H9 (cell line): ENCODE measurements at regions not wholly inside any gene's neighbourhood (a gene's known extent, or its start where the extent isn't known, plus 50 kb on each side); places are given as distances from the start of the nearest gene placed in this dataset.
"Not testable (repeated sequence)": the region's sequence is repeated elsewhere in the genome, so short reads cannot be mapped to it uniquely, and the experiment has no call there.

Experiments used
- DNase-seq: peaks from one replicate; pipeline ENCODE4 v3.0.0-alpha.2; 2017
- H2AFZ ChIP-seq: one replicate; pipeline ENCODE4 v1.6.1; 2013; ENCODE audit warnings: mild to moderate bottlenecking, low read length, control low read depth, moderate library complexity
- H2AK5ac ChIP-seq: 2 replicates; pipeline ENCODE4 v1.6.1; 2013; ENCODE audit warnings: low read length, control low read depth, mixed read lengths; ENCODE audit not compliant: insufficient read length
- H2BK120ac ChIP-seq: one replicate; pipeline ENCODE4 v1.6.1; 2013; ENCODE audit warnings: low read depth, mild to moderate bottlenecking, low read length, control low read depth, inconsistent platforms; ENCODE audit not compliant: poor library complexity, severe bottlenecking
- H2BK12ac ChIP-seq: 2 replicates; pipeline ENCODE4 v1.6.1; 2013; ENCODE audit warnings: low read length, control low read depth, mixed read lengths, low read depth; ENCODE audit not compliant: insufficient read length
- H2BK15ac ChIP-seq: 2 replicates; pipeline ENCODE4 v1.6.1; 2013; ENCODE audit warnings: low read depth, low read length, control low read depth
- H2BK20ac ChIP-seq: one replicate; pipeline ENCODE4 v1.6.1; 2013; ENCODE audit warnings: low read depth, mild to moderate bottlenecking, low read length, control low read depth, inconsistent platforms; ENCODE audit not compliant: poor library complexity, severe bottlenecking
- H2BK5ac ChIP-seq: 2 replicates; pipeline ENCODE4 v1.6.1; 2013; ENCODE audit warnings: low read length, control low read depth, mixed read lengths; ENCODE audit not compliant: insufficient read length
- H3K14ac ChIP-seq: 2 replicates; pipeline ENCODE4 v1.6.1; 2013; ENCODE audit warnings: low read length, control low read depth; ENCODE audit not compliant: insufficient read depth
- H3K18ac ChIP-seq: 2 replicates; pipeline ENCODE4 v1.6.1; 2013; ENCODE audit warnings: low read depth, mild to moderate bottlenecking, mixed read lengths, low read length, control low read depth; ENCODE audit not compliant: insufficient read length
- H3K23ac ChIP-seq: 2 replicates; pipeline ENCODE4 v1.6.1; 2013; ENCODE audit warnings: low read length, control low read depth, mixed read lengths, low read depth; ENCODE audit not compliant: insufficient read length
- H3K23me2 ChIP-seq: 2 replicates; pipeline ENCODE4 v1.6.1; 2013; ENCODE audit warnings: low read depth, mild to moderate bottlenecking, mixed read lengths, low read length, control low read depth; ENCODE audit not compliant: insufficient read length, poor library complexity, severe bottlenecking
- H3K27ac ChIP-seq: 2 replicates; pipeline ENCODE4 v1.5.1; 2013; ENCODE audit warnings: low read length, control low read depth, mixed read lengths, low read depth; ENCODE audit not compliant: insufficient read length
- H3K27me3 ChIP-seq: 2 replicates; pipeline ENCODE4 v1.6.1; 2013; ENCODE audit warnings: low read length, control low read depth, inconsistent platforms; ENCODE audit not compliant: insufficient read depth
- H3K4ac ChIP-seq: 2 replicates; pipeline ENCODE4 v1.6.1; 2013; ENCODE audit warnings: low read depth, mild to moderate bottlenecking, control low read depth, inconsistent platforms, low read length, moderate library complexity
- H3K4me1 ChIP-seq: 2 replicates; pipeline ENCODE4 v1.6.1; 2013; ENCODE audit warnings: low read length, control low read depth, inconsistent platforms; ENCODE audit not compliant: insufficient read depth
- H3K4me2 ChIP-seq: 2 replicates; pipeline ENCODE4 v1.6.1; 2013; ENCODE audit warnings: low read length, control low read depth, mixed read lengths; ENCODE audit not compliant: insufficient read length, insufficient read depth
- H3K56ac ChIP-seq: 2 replicates; pipeline ENCODE4 v1.6.1; 2013; ENCODE audit warnings: low read depth, mild to moderate bottlenecking, mixed read lengths, low read length, control low read depth; ENCODE audit not compliant: insufficient read length
- H3K79me1 ChIP-seq: 2 replicates; pipeline ENCODE4 v1.6.1; 2013; ENCODE audit warnings: low read depth, mild to moderate bottlenecking, moderate library complexity, low read length, control low read depth, inconsistent platforms; ENCODE audit not compliant: insufficient read depth, poor library complexity, severe bottlenecking
- H3K79me2 ChIP-seq: 2 replicates; pipeline ENCODE4 v1.6.1; 2013; ENCODE audit warnings: low read length, control low read depth, inconsistent platforms; ENCODE audit not compliant: insufficient read depth
- H3K9ac ChIP-seq: 2 replicates; pipeline ENCODE4 v1.6.1; 2013; ENCODE audit warnings: low read length, control low read depth, mixed read lengths; ENCODE audit not compliant: insufficient read length; ENCODE audit errors: extremely low read depth
- H3K9me3 ChIP-seq: one replicate; pipeline ENCODE4 v1.6.1; 2013; ENCODE audit warnings: low read depth, low read length, inconsistent platforms; ENCODE audit not compliant: control insufficient read depth
- H3T11ph ChIP-seq: one replicate; pipeline ENCODE4 v1.6.1; 2013; ENCODE audit warnings: mild to moderate bottlenecking, low read length, control low read depth, inconsistent platforms
- H4K20me1 ChIP-seq: one replicate; pipeline ENCODE4 v1.6.1; 2013; ENCODE audit not compliant: control insufficient read depth, insufficient read length, insufficient read depth
- H4K5ac ChIP-seq: 2 replicates; pipeline ENCODE4 v1.6.1; 2013; ENCODE audit warnings: low read depth, mild to moderate bottlenecking, mixed read lengths, low read length, control low read depth; ENCODE audit not compliant: insufficient read length
- H4K8ac ChIP-seq: replicated peaks from 2 replicates; pipeline ENCODE4 v1.6.1; 2013; ENCODE audit warnings: low read length, control low read depth, mixed read lengths, low read depth; ENCODE audit not compliant: insufficient read length
- H4K91ac ChIP-seq: 2 replicates; pipeline ENCODE4 v1.6.1; 2013; ENCODE audit warnings: low read depth, mild to moderate bottlenecking, moderate library complexity, mixed read lengths, low read length, control low read depth; ENCODE audit not compliant: insufficient read length
- H3K27ac Mint-ChIP-seq, 3 experiments: 2 replicates in 2 of 3; 3 replicates in 1 of 3; pipeline ENCODE4 v1.8.0; 2020 to 2021; ENCODE audit warnings: mixed read lengths in 3 of 3, mild to moderate bottlenecking in 1 of 3, moderate library complexity in 1 of 3
- H3K27me3 Mint-ChIP-seq: 2 replicates; pipeline ENCODE4 v1.8.0; 2021; ENCODE audit warnings: low read depth, mild to moderate bottlenecking, moderate library complexity, mixed read lengths
- H3K36me3 Mint-ChIP-seq, 3 experiments: 2 replicates in 2 of 3; 3 replicates in 1 of 3; pipeline ENCODE4 v1.8.0; 2020 to 2021; ENCODE audit warnings: low read depth in 3 of 3, mixed read lengths in 3 of 3; ENCODE audit not compliant: insufficient read depth in 1 of 3
- H3K4me1 Mint-ChIP-seq, 2 experiments: 2 replicates each; pipeline ENCODE4 v1.8.0; 2020; ENCODE audit warnings: mixed read lengths in 2 of 2
- H3K4me3 Mint-ChIP-seq, 2 experiments: 2 replicates in 1 of 2; 3 replicates in 1 of 2; pipeline ENCODE4 v1.8.0; 2020 to 2021; ENCODE audit warnings: mild to moderate bottlenecking in 2 of 2, mixed read lengths in 2 of 2, moderate library complexity in 1 of 2
- H3K9me3 Mint-ChIP-seq, 2 experiments: 2 replicates in 1 of 2; 3 replicates in 1 of 2; pipeline ENCODE4 v1.8.0; 2020; ENCODE audit warnings: mild to moderate bottlenecking in 2 of 2, mixed read lengths in 2 of 2, moderate library complexity in 1 of 2
- WGBS: extraction: QIAGEN DNeasy Blood & Tissue Kit; methylation state at CpG from one replicate; pipeline ENCODE4 v1.1.7; 2013; ENCODE audit warnings: missing lambda C conversion rate, low lambda C conversion rate, mixed read lengths; ENCODE audit not compliant: insufficient read length; ENCODE audit errors: extremely low coverage; 5-methylcytosine and 5-hydroxymethylcytosine counted together

GRCh38 chr12:31183107-31183506 lies 109.4 kb downstream of the DDX11 start:
- H3K27me3 Mint-ChIP-seq, H3K4me1 ChIP-seq, H2AFZ ChIP-seq, H3K27ac Mint-ChIP-seq, H3K79me1 ChIP-seq, H3K36me3 Mint-ChIP-seq, H4K91ac ChIP-seq, H2BK12ac ChIP-seq, H3K4me3 Mint-ChIP-seq, H4K8ac ChIP-seq, H3K79me2 ChIP-seq, H4K20me1 ChIP-seq, H3K56ac ChIP-seq, H3K27me3 ChIP-seq, H3K27ac ChIP-seq, H3K9me3 ChIP-seq, H3K18ac ChIP-seq, H2BK20ac ChIP-seq, H3K9me3 Mint-ChIP-seq, H3K23me2 ChIP-seq, H3K23ac ChIP-seq, H3T11ph ChIP-seq, H4K5ac ChIP-seq, H3K4me2 ChIP-seq, H2BK120ac ChIP-seq, H3K14ac ChIP-seq, H2BK15ac ChIP-seq, H2AK5ac ChIP-seq, H3K4ac ChIP-seq, H2BK5ac ChIP-seq, DNase-seq, H3K9ac ChIP-seq, H3K4me1 Mint-ChIP-seq: not testable (repeated sequence)
- WGBS: no CpG with 5 or more reads among the region's 1 CpG

DNA sequence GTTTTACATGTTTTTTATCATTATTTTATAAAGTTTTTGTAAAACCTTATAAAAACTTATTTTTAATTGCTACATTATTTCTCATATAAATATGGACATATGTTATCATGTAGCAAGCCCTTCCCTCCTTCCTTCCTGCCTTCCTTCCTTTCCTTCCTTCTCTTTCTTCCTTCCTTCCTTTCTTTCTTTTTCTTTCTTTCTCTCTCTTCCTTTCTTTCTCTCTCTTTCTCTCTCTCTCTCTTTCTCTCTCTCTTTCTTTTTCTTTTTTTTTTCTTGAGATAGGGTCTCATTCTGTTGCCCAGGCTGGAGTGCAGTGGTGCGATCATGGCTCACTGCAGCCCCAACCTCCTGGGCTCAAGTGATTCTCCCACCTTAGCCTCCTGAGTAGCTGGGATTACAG lies 110.2 kb downstream of the DDX11 start:
- H3K4ac ChIP-seq, H4K5ac ChIP-seq, H4K8ac ChIP-seq, H3K79me1 ChIP-seq, H3K4me1 Mint-ChIP-seq, H3K9ac ChIP-seq, H2BK5ac ChIP-seq, H2BK120ac ChIP-seq, H3K56ac ChIP-seq, DNase-seq, H3K36me3 Mint-ChIP-seq, H3K4me1 ChIP-seq, H3K4me2 ChIP-seq, H3K4me3 Mint-ChIP-seq, H2AK5ac ChIP-seq, H3K23me2 ChIP-seq, H4K20me1 ChIP-seq, H2BK12ac ChIP-seq, H3K9me3 ChIP-seq, H2AFZ ChIP-seq, H3K18ac ChIP-seq, H3K23ac ChIP-seq, H3K14ac ChIP-seq, H3K27me3 Mint-ChIP-seq, H2BK15ac ChIP-seq, H3T11ph ChIP-seq, H3K79me2 ChIP-seq, H4K91ac ChIP-seq, H3K27ac ChIP-seq, H3K27me3 ChIP-seq, H3K9me3 Mint-ChIP-seq, H2BK20ac ChIP-seq: not testable (repeated sequence)
- no CpG with 5 or more reads among the region's 1 CpG for WGBS
- peak overlapping the region in 1 of 3 experiments; percentile 85; a peak in 2 of 7 replicates for H3K27ac Mint-ChIP-seq
